ENCODE measurements at regions not wholly inside any gene's neighbourhood (a gene's known extent, or its start where the extent isn't known, plus 50 kb on each side); places are given as distances from the start of the nearest gene placed in this dataset.

DNA sequence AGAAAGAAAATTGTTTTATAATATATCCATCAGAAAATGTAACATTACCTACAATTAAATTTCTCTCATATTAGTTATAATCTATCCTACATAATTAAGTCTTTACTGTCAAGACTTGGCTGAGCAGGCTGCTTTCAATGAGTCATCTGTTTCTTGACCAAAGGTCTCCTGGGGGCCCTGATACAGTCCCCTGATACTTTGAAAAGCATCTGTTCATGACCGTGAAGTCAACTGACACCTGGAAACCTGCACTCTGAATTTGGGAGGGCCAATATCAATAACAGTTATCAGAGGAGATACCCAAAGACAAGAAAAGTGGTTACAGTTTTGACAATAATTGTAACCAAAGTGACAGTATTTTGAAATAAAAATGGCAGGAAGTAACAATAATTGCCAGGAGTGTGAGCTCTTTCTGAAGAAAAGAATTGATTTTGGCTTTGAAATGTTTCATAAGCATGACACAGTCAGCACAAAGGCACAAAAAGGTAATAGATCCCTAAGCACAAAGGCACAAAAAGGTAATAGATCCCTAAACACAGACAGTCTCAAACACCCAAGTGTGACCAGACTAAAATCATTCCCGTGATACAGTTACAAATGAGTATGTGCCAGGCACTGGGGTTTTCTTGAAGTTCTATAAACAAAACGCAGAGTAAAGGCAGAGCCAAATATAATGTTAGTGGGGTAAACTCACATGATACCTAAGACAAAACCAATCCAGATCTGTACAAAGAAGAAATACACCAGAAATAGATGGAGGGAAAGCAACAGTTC, 260.7 kb downstream of the PLOD2 start:
- H3T11ph ChIP-seq (ENCODE audit: low read length), result no peak overlapping the region
- TF ChIP-seq, protein P1, sequence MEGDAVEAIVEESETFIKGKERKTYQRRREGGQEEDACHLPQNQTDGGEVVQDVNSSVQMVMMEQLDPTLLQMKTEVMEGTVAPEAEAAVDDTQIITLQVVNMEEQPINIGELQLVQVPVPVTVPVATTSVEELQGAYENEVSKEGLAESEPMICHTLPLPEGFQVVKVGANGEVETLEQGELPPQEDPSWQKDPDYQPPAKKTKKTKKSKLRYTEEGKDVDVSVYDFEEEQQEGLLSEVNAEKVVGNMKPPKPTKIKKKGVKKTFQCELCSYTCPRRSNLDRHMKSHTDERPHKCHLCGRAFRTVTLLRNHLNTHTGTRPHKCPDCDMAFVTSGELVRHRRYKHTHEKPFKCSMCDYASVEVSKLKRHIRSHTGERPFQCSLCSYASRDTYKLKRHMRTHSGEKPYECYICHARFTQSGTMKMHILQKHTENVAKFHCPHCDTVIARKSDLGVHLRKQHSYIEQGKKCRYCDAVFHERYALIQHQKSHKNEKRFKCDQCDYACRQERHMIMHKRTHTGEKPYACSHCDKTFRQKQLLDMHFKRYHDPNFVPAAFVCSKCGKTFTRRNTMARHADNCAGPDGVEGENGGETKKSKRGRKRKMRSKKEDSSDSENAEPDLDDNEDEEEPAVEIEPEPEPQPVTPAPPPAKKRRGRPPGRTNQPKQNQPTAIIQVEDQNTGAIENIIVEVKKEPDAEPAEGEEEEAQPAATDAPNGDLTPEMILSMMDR (conservative IDR thresholded peaks at IDR 0.05), result no peak
- DNase-seq, result no peak
- H2BK20ac ChIP-seq (ENCODE audit: low read depth, low read length, poor library complexity, severe bottlenecking), result no peak overlapping the region
- H3K79me2 ChIP-seq (ENCODE audit: insufficient read depth, low read length), result no peaks in the 10 kb centered on the region
- no peak overlapping the region for H2BK5ac ChIP-seq (ENCODE audit: insufficient read length, low read length)
- no peak overlapping the region for H3K23ac ChIP-seq (ENCODE audit: insufficient read length, low read depth, low read length)
- H3K14ac ChIP-seq (ENCODE audit: insufficient read depth, low read length), result no peak overlapping the region
- no peak overlapping the region for H3K27ac Mint-ChIP-seq
- no peak overlapping the region for H2BK120ac ChIP-seq (ENCODE audit: low read depth, low read length, poor library complexity, severe bottlenecking)
- H3K4me1 Mint-ChIP-seq, result peaks cover 20 to 25% of the 10 kb centered on the region in 2 experiments
- H3K4me3 Mint-ChIP-seq, result no peak overlapping the region
- no CpG with 5 or more reads among the region's 3 CpGs for WGBS (ENCODE audit: extremely low coverage, insufficient read length, low lambda C conversion rate)
- H3K79me1 ChIP-seq (ENCODE audit: insufficient read depth, low read depth, low read length, poor library complexity, severe bottlenecking), result no peaks in the 10 kb centered on the region
- H3K9me3 Mint-ChIP-seq, result no peaks in the 10 kb centered on the region; a peak in 1 of 5 replicates
- H2AFZ ChIP-seq (ENCODE audit: low read length), result no peak overlapping the region
- H3K9ac ChIP-seq (ENCODE audit: extremely low read depth, insufficient read length, low read length), result no peak overlapping the region
- peaks cover 3% of the 10 kb centered on the region; the same call in 1 of the 2 replicates for H3K4me1 ChIP-seq (ENCODE audit: insufficient read depth, low read length)
- no peak overlapping the region for H4K8ac ChIP-seq (replicated peaks; ENCODE audit: insufficient read length, low read depth, low read length)
- H3K27ac ChIP-seq (ENCODE audit: insufficient read length, low read depth, low read length), result no peak overlapping the region
- H3K36me3 Mint-ChIP-seq (ENCODE audit: insufficient read depth in 1 of 3, low read depth in 3 of 3), result no peaks in the 10 kb centered on the region
- H3K56ac ChIP-seq (ENCODE audit: insufficient read length, low read depth, low read length), result no peak overlapping the region
- no peak overlapping the region for H2BK15ac ChIP-seq (ENCODE audit: low read depth, low read length)
- no peaks in the 10 kb centered on the region for H3K27me3 ChIP-seq (ENCODE audit: insufficient read depth, low read length)
- H2AK5ac ChIP-seq (ENCODE audit: insufficient read length, low read length), result no peak overlapping the region
- no peak overlapping the region for H3K4ac ChIP-seq (ENCODE audit: low read depth, low read length)
- no peaks in the 10 kb centered on the region for H3K27me3 Mint-ChIP-seq (ENCODE audit: low read depth)
- H4K20me1 ChIP-seq (ENCODE audit: control insufficient read depth, insufficient read depth, insufficient read length), result no peaks in the 10 kb centered on the region
- no peak overlapping the region for H3K4me2 ChIP-seq (ENCODE audit: insufficient read depth, insufficient read length, low read length)
- H3K23me2 ChIP-seq (ENCODE audit: insufficient read length, low read depth, low read length, poor library complexity, severe bottlenecking), result no peaks in the 10 kb centered on the region
- H3K9me3 ChIP-seq (ENCODE audit: control insufficient read depth, low read depth, low read length), result no peaks in the 10 kb centered on the region
- H3K18ac ChIP-seq (ENCODE audit: insufficient read length, low read depth, low read length), result no peak overlapping the region
- no peak overlapping the region for H2BK12ac ChIP-seq (ENCODE audit: insufficient read length, low read depth, low read length)
- no peak overlapping the region for H4K5ac ChIP-seq (ENCODE audit: insufficient read length, low read depth, low read length)
- H4K91ac ChIP-seq (ENCODE audit: insufficient read length, low read depth, low read length), result no peak overlapping the region

All from H9 (cell line).